Limb (tissue), 2 donors: ENCODE measurements at regions not wholly inside any gene's neighbourhood (a gene's known extent, or its start where the extent isn't known, plus 50 kb on each side); places are given as distances from the start of the nearest gene placed in this dataset.
A peak's percentile ranks its signal among the peaks of the same experiment; 100 is the strongest.

Experiments used
- DNase-seq, 2 donors: peaks; one replicate each; pipeline ENCODE4 v3.0.0-alpha.2; 2016; ENCODE audit errors: extremely low spot score in 2 of 2

GRCh38 chr17:77439189-77440018 is 298.6 kb downstream of the SEC14L1 start:
- DNase-seq: no peak

- no peak for DNase-seq
Observed at GRCh38 chr17:77440560-77440981, 299.8 kb downstream of the SEC14L1 start.

- no peak for DNase-seq
Observed at GRCh38 chr17:77441130-77441920, 300.6 kb downstream of the SEC14L1 start.

GRCh38 chr17:77441940-77442339 is 301.2 kb downstream of the SEC14L1 start:
- DNase-seq: no peak

GRCh38 chr17:77442976-77443747 is 302.4 kb downstream of the SEC14L1 start:
- DNase-seq: no peak

- no peak for DNase-seq
Observed at GRCh38 chr17:77443748-77444260, 303.0 kb downstream of the SEC14L1 start.

- no peak for DNase-seq
Observed at GRCh38 chr17:77444628-77444983, 303.8 kb downstream of the SEC14L1 start.

GRCh38 chr17:77444984-77445759 is 304.4 kb downstream of the SEC14L1 start:
- no peak for DNase-seq

- DNase-seq: no peak
Observed at GRCh38 chr17:77445760-77446532, 305.2 kb downstream of the SEC14L1 start.

- DNase-seq: no peak
Observed at GRCh38 chr17:77446940-77447634, 306.3 kb downstream of the SEC14L1 start.

GRCh38 chr17:77449373-77449907 is 308.7 kb downstream of the SEC14L1 start:
- no peak for DNase-seq

GRCh38 chr17:77449908-77450741 is 309.4 kb downstream of the SEC14L1 start:
- DNase-seq: peak in 1 of 2 donors; percentile 62

GRCh38 chr17:77450742-77451244 is 310.0 kb downstream of the SEC14L1 start:
- peak in 1 of 2 donors; percentile 63 for DNase-seq

GRCh38 chr17:77451245-77451893 is 310.6 kb downstream of the SEC14L1 start:
- DNase-seq: peak; percentile 61 to 89

GRCh38 chr17:77451894-77452852 is 311.4 kb downstream of the SEC14L1 start:
- peak; percentile 74 to 82 for DNase-seq

- DNase-seq: no peak
Observed at GRCh38 chr17:77453613-77454241, 313.0 kb downstream of the SEC14L1 start.
